SK-N-SH treated with all-trans-retinoic acid at 6 μM for 48 hours (cell line): ENCODE measurements at regions not wholly inside any gene's neighbourhood (a gene's known extent, or its start where the extent isn't known, plus 50 kb on each side); places are given as distances from the start of the nearest gene placed in this dataset.

Source experiments
- ATAC-seq: fragments of 200-7000 bp; cut with Tn5 transposase; 3 replicates; pipeline ENCODE4 v1.9.1; 2020; ENCODE audit warnings: mild to moderate bottlenecking, moderate library complexity
- ARNTL ChIP-seq: fragments of 450-650 bp; formaldehyde crosslinking; IDR thresholded peaks from 2 replicates; pipeline ENCODE4 v1.5.0; 2020; ENCODE audit warnings: low read depth, mild to moderate bottlenecking, moderate library complexity, borderline replicate concordance
- BACH2 ChIP-seq: fragments of 250-450 bp; sonication (Bioruptor Pico); IDR thresholded peaks from 2 replicates; pipeline ENCODE4 v1.9.0; 2021; ENCODE audit warnings: mild to moderate bottlenecking, borderline replicate concordance
- CSDC2 ChIP-seq: fragments of 250-450 bp; sonication (Bioruptor Pico); IDR thresholded peaks from 2 replicates; pipeline ENCODE4 v1.5.0; 2020; ENCODE audit warnings: mild to moderate bottlenecking, moderate library complexity
- ESRRG ChIP-seq: fragments of 250-450 bp; sonication (Bioruptor Pico); IDR thresholded peaks from 2 replicates; pipeline ENCODE4 v1.6.1; 2021; ENCODE audit warnings: mild to moderate bottlenecking
- GLIS3 ChIP-seq: fragments of 250-450 bp; sonication (Bioruptor Pico); IDR thresholded peaks from 2 replicates; pipeline ENCODE4 v1.5.0; 2020; ENCODE audit warnings: mild to moderate bottlenecking, moderate library complexity
- ISL1 ChIP-seq: fragments of 250-450 bp; sonication (Bioruptor Pico); IDR thresholded peaks from 2 replicates; pipeline ENCODE4 v2.1.2; 2022; ENCODE audit warnings: mild to moderate bottlenecking, moderate library complexity
- OSR1 ChIP-seq: fragments of 250-450 bp; sonication (Bioruptor Pico); IDR thresholded peaks from 2 replicates; pipeline ENCODE4 v1.8.0; 2022; ENCODE audit warnings: moderate library complexity, mild to moderate bottlenecking, inconsistent platforms
- PPARA ChIP-seq: fragments of 250-450 bp; sonication (Bioruptor Pico); IDR thresholded peaks from 2 replicates; pipeline ENCODE4 v1.5.0; 2020; ENCODE audit warnings: mild to moderate bottlenecking, borderline replicate concordance
- SNAI2 ChIP-seq: fragments of 250-450 bp; sonication (Bioruptor Pico); IDR thresholded peaks from 2 replicates; pipeline ENCODE4 v1.5.0; 2020; ENCODE audit warnings: mild to moderate bottlenecking, moderate library complexity
- TCF4 ChIP-seq: fragments of 250-450 bp; sonication (Bioruptor Pico); IDR thresholded peaks from 2 replicates; pipeline ENCODE4 v1.8.0; 2021; ENCODE audit warnings: mild to moderate bottlenecking, moderate library complexity, borderline replicate concordance
- TOX ChIP-seq: fragments of 250-450 bp; sonication (Bioruptor Pico); IDR thresholded peaks from 2 replicates; pipeline ENCODE4 v1.8.0; 2021; ENCODE audit warnings: mild to moderate bottlenecking, moderate library complexity, borderline replicate concordance
- TSHZ2 ChIP-seq: fragments of 250-450 bp; sonication (Bioruptor Pico); IDR thresholded peaks from 2 replicates; pipeline ENCODE4 v1.5.0; 2020; ENCODE audit warnings: mild to moderate bottlenecking, moderate library complexity
- ZC3H10 ChIP-seq: fragments of 250-450 bp; sonication (Bioruptor Pico); IDR thresholded peaks from 2 replicates; pipeline ENCODE4 v1.5.1; 2021; ENCODE audit warnings: mild to moderate bottlenecking, moderate library complexity
- ZFP3 ChIP-seq: fragments of 250-450 bp; sonication (Bioruptor Pico); IDR thresholded peaks from 2 replicates; pipeline ENCODE4 v1.5.0; 2020; ENCODE audit warnings: mild to moderate bottlenecking, moderate library complexity
- ZFP30 ChIP-seq: fragments of 450-650 bp; formaldehyde crosslinking; IDR thresholded peaks from 2 replicates; pipeline ENCODE4 v1.5.0; 2022; ENCODE audit warnings: mild to moderate bottlenecking, moderate library complexity
- ZNF565 ChIP-seq: fragments of 450-650 bp; formaldehyde crosslinking; conservative IDR thresholded peaks from 2 replicates; pipeline ENCODE4 v1.5.0; 2020; ENCODE audit warnings: low read depth, mild to moderate bottlenecking, moderate library complexity
- ZNF70 ChIP-seq: fragments of 450-650 bp; formaldehyde crosslinking; IDR thresholded peaks from 2 replicates; pipeline ENCODE4 v1.5.0; 2020; ENCODE audit warnings: mild to moderate bottlenecking, moderate library complexity
- ZNF8 ChIP-seq: fragments of 450-650 bp; formaldehyde crosslinking; IDR thresholded peaks from 2 replicates; pipeline ENCODE4 v1.5.0; 2020; ENCODE audit warnings: mild to moderate bottlenecking, moderate library complexity
- TF ChIP-seq, protein P1 (sequence below): fragments of 250-450 bp; sonication (Bioruptor Pico); IDR thresholded peaks from 2 replicates; pipeline ENCODE4 v1.5.1; 2021; ENCODE audit warnings: mild to moderate bottlenecking, moderate library complexity
- TF ChIP-seq, protein P2 (sequence below): fragments of 250-450 bp; sonication (Bioruptor Pico); IDR thresholded peaks from 2 replicates; pipeline ENCODE4 v1.8.0; 2020; ENCODE audit warnings: mild to moderate bottlenecking, moderate library complexity, borderline replicate concordance
- TF ChIP-seq, protein P3 (sequence below): fragments of 250-450 bp; sonication (Bioruptor Pico); IDR thresholded peaks from 2 replicates; pipeline ENCODE4 v1.5.1; 2020; ENCODE audit warnings: low read depth, mild to moderate bottlenecking, moderate library complexity

DNA sequence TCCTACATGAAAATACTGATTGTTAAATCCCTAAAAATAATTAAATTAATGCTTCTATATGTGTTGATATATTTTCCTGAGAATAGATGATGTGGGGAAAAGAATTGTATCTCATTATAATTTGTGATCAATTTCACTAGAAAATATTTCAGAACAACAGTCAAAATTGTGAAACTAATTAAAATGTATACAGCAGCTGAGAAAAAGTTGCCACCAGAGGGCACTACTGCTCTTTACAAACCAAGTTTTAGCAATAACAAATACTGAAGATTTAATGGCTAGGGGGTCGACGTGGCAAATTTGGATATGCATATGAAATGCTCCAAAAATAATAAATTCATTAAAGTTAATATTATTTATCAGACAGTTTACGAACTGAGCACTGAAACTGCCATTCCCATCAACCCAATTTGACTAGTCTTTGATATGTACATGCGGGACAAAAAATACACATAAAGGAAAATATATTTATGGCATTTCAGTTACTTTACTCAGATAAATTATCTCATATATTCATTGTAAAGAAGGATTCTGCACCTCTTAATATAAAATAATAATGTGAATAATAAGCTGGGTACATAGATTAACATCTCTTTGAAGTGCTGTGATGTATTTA is 96.3 kb upstream of the TMPRSS15 start:
- no peak for TF ChIP-seq ZC3H10 (CRISPR knock-in tag)
- no peak for TF ChIP-seq ZNF8 (CRISPR knock-in tag)
- TF ChIP-seq GLIS3 (CRISPR knock-in tag) = no peak
- TF ChIP-seq SNAI2 (CRISPR knock-in tag) = no peak
- no peak for TF ChIP-seq ARNTL (CRISPR knock-in tag)
- TF ChIP-seq, protein P1, sequence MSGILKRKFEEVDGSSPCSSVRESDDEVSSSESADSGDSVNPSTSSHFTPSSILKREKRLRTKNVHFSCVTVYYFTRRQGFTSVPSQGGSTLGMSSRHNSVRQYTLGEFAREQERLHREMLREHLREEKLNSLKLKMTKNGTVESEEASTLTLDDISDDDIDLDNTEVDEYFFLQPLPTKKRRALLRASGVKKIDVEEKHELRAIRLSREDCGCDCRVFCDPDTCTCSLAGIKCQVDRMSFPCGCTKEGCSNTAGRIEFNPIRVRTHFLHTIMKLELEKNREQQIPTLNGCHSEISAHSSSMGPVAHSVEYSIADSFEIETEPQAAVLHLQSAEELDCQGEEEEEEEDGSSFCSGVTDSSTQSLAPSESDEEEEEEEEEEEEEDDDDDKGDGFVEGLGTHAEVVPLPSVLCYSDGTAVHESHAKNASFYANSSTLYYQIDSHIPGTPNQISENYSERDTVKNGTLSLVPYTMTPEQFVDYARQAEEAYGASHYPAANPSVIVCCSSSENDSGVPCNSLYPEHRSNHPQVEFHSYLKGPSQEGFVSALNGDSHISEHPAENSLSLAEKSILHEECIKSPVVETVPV (CRISPR knock-in tag) = no peak
- TF ChIP-seq BACH2 (CRISPR knock-in tag) = no peak
- TF ChIP-seq ISL1 (CRISPR knock-in tag) = no peak
- no peak for TF ChIP-seq TSHZ2
- no peak for TF ChIP-seq OSR1
- no peak for TF ChIP-seq ZNF565 (CRISPR knock-in tag)
- TF ChIP-seq TCF4 = no peak
- TF ChIP-seq TOX (CRISPR knock-in tag) = no peak
- no peak for TF ChIP-seq CSDC2
- TF ChIP-seq ZFP30 = no peak
- no peak for TF ChIP-seq PPARA (CRISPR knock-in tag)
- no peak for TF ChIP-seq ESRRG (CRISPR knock-in tag)
- TF ChIP-seq, protein P2, sequence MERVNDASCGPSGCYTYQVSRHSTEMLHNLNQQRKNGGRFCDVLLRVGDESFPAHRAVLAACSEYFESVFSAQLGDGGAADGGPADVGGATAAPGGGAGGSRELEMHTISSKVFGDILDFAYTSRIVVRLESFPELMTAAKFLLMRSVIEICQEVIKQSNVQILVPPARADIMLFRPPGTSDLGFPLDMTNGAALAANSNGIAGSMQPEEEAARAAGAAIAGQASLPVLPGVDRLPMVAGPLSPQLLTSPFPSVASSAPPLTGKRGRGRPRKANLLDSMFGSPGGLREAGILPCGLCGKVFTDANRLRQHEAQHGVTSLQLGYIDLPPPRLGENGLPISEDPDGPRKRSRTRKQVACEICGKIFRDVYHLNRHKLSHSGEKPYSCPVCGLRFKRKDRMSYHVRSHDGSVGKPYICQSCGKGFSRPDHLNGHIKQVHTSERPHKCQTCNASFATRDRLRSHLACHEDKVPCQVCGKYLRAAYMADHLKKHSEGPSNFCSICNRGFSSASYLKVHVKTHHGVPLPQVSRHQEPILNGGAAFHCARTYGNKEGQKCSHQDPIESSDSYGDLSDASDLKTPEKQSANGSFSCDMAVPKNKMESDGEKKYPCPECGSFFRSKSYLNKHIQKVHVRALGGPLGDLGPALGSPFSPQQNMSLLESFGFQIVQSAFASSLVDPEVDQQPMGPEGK (CRISPR knock-in tag) = no peak
- no peak for ATAC-seq

GRCh38 chr21:18518054-18518481 is 114.5 kb upstream of the TMPRSS15 start:
- ATAC-seq = no peak
- TF ChIP-seq, protein P2 (CRISPR knock-in tag) = no peak
- TF ChIP-seq TCF4 (no peak), ARNTL (CRISPR knock-in tag) (no peak), ESRRG (CRISPR knock-in tag) (no peak), ZC3H10 (CRISPR knock-in tag) (no peak), GLIS3 (CRISPR knock-in tag) (no peak), ZFP3 (CRISPR knock-in tag) (no peak), CSDC2 (no peak)
- TF ChIP-seq, protein P3, sequence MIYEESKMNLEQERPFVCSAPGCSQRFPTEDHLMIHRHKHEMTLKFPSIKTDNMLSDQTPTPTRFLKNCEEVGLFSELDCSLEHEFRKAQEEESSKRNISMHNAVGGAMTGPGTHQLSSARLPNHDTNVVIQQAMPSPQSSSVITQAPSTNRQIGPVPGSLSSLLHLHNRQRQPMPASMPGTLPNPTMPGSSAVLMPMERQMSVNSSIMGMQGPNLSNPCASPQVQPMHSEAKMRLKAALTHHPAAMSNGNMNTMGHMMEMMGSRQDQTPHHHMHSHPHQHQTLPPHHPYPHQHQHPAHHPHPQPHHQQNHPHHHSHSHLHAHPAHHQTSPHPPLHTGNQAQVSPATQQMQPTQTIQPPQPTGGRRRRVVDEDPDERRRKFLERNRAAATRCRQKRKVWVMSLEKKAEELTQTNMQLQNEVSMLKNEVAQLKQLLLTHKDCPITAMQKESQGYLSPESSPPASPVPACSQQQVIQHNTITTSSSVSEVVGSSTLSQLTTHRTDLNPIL (CRISPR knock-in tag) = no peak
- TF ChIP-seq, all 23 proteins: peak for 0

DNA sequence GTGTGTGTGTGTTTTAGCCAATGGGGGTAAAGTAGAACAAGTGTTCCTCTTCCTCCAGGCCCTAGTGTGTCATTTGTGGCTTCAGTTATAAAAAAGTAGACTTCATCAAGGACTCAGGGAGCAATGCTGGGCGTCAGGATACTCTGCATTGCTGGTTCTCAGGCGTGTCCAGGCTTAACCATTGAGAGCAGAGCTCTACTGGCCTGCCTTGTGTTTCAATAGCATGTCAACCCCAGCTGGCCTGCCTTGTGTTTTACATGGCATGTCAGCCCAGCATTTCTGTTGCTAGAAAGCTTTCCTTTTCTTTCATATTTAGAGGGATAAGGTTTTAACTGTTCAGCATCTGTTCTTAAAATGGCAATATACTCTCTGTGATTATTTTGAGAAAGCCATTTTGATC is 117.6 kb upstream of the TMPRSS15 start:
- TF ChIP-seq TSHZ2 (no peak), CSDC2 (no peak), ZNF565 (CRISPR knock-in tag) (no peak), TOX (CRISPR knock-in tag) (no peak), SNAI2 (CRISPR knock-in tag) (no peak), ZNF70 (no peak), ZFP3 (CRISPR knock-in tag) (no peak), OSR1 (no peak)
- TF ChIP-seq, protein P1 (CRISPR knock-in tag) = no peak
- TF ChIP-seq, protein P2 (CRISPR knock-in tag) = no peak
- TF ChIP-seq, all 23 proteins: peak for 0
- ATAC-seq = no peak
